ENCODE measurements at regions not wholly inside any gene's neighbourhood (a gene's known extent, or its start where the extent isn't known, plus 50 kb on each side); places are given as distances from the start of the nearest gene placed in this dataset.

GRCh38 chr4:187309456-187309855, 585.8 kb upstream of the FAT1 start:
- no peak for DNase-seq (ENCODE audit: low read depth in 2 of 2)

GRCh38 chr4:187312299-187312698, 588.6 kb upstream of the FAT1 start:
- no peak for DNase-seq (ENCODE audit: low read depth in 2 of 2)

GRCh38 chr4:187317799-187318198, 594.1 kb upstream of the FAT1 start:
- no peak for DNase-seq (ENCODE audit: low read depth in 2 of 2)

- no peak for DNase-seq (ENCODE audit: low read depth in 2 of 2)
Measured at GRCh38 chr4:187321711-187322110, 598.1 kb upstream of the FAT1 start.

- DNase-seq (ENCODE audit: low read depth in 2 of 2), result no peak
Measured at GRCh38 chr4:187332141-187332540, 608.5 kb upstream of the FAT1 start.

- no peak for DNase-seq (ENCODE audit: low read depth in 2 of 2)
Measured at GRCh38 chr4:187333151-187333550, 609.5 kb upstream of the FAT1 start.

- DNase-seq (ENCODE audit: low read depth in 2 of 2), result no peak
Measured at GRCh38 chr4:187335339-187335738, 611.7 kb upstream of the FAT1 start.

GRCh38 chr4:187354740-187355139, 631.1 kb upstream of the FAT1 start:
- DNase-seq (ENCODE audit: low read depth in 2 of 2), result no peak

- DNase-seq (ENCODE audit: low read depth in 2 of 2), result no peak
Measured at GRCh38 chr4:187357045-187357643, 633.5 kb upstream of the FAT1 start.

- no peak for DNase-seq (ENCODE audit: low read depth in 2 of 2)
Measured at GRCh38 chr4:187357821-187358220, 634.2 kb upstream of the FAT1 start.

- DNase-seq (ENCODE audit: low read depth in 2 of 2), result no peak
Measured at GRCh38 chr4:187362937-187363857, 632.4 kb upstream of the ZFP42 start.

- no peak for DNase-seq (ENCODE audit: low read depth in 2 of 2)
Measured at GRCh38 chr4:187364401-187364800, 631.2 kb upstream of the ZFP42 start.

GRCh38 chr4:187364851-187365250, 630.7 kb upstream of the ZFP42 start:
- no peak for DNase-seq (ENCODE audit: low read depth in 2 of 2)

GRCh38 chr4:187366530-187366929, 629.0 kb upstream of the ZFP42 start:
- no peak for DNase-seq (ENCODE audit: low read depth in 2 of 2)

- DNase-seq (ENCODE audit: low read depth in 2 of 2), result no peak
Measured at GRCh38 chr4:187370918-187371317, 624.7 kb upstream of the ZFP42 start.

GRCh38 chr4:187378441-187378840, 617.1 kb upstream of the ZFP42 start:
- no peak for DNase-seq (ENCODE audit: low read depth in 2 of 2)

GRCh38 chr4:187380181-187380581, 615.4 kb upstream of the ZFP42 start:
- DNase-seq (ENCODE audit: low read depth in 2 of 2), result no peak

- no peak for DNase-seq (ENCODE audit: low read depth in 2 of 2)
Measured at GRCh38 chr4:187383181-187383580, 612.4 kb upstream of the ZFP42 start.

- no peak for DNase-seq (ENCODE audit: low read depth in 2 of 2)
Measured at GRCh38 chr4:187387739-187388138, 607.8 kb upstream of the ZFP42 start.

GRCh38 chr4:187389420-187389819, 606.2 kb upstream of the ZFP42 start:
- no peak for DNase-seq (ENCODE audit: low read depth in 2 of 2)

GRCh38 chr4:187390646-187391045, 604.9 kb upstream of the ZFP42 start:
- no peak for DNase-seq (ENCODE audit: low read depth in 2 of 2)

- DNase-seq (ENCODE audit: low read depth in 2 of 2), result no peak
Measured at GRCh38 chr4:187393531-187394344, 601.8 kb upstream of the ZFP42 start.

Measured in lung microvascular endothelial cell (primary cell).